Jurkat, Clone E6-1 (cell line): ENCODE measurements at regions not wholly inside any gene's neighbourhood (a gene's known extent, or its start where the extent isn't known, plus 50 kb on each side); places are given as distances from the start of the nearest gene placed in this dataset.

Experiments used
- DNase-seq: peaks from one replicate; pipeline ENCODE4 v3.0.0-alpha.2; 2011; ENCODE audit warnings: low read depth, low spot score
- H3K4me3 ChIP-seq: 2 replicates; pipeline ENCODE4 v1.5.1; 2011; ENCODE audit warnings: mild to moderate bottlenecking, low read length, control low read depth, moderate library complexity

DNA sequence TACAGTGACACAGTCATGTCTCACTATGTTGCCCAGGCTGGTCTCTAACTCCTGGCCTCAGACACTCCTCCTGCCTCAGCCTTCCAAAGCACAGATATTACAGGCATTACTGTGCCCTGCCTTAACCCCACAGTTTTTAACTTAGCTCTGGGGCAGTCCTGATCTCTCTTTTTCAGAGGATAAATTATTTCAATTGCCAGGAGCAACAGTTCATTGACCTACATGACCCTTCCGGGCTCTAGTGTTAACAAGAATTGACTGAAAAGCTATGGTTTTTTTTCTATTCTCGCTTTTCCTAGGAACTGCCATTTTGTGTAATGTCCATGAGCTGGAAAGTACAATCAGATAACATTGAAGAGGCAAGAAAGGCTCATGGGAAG, 92.8 kb downstream of the HNRNPLL start:
- DNase-seq, result no peak
- no peak overlapping the region for H3K4me3 ChIP-seq

DNA sequence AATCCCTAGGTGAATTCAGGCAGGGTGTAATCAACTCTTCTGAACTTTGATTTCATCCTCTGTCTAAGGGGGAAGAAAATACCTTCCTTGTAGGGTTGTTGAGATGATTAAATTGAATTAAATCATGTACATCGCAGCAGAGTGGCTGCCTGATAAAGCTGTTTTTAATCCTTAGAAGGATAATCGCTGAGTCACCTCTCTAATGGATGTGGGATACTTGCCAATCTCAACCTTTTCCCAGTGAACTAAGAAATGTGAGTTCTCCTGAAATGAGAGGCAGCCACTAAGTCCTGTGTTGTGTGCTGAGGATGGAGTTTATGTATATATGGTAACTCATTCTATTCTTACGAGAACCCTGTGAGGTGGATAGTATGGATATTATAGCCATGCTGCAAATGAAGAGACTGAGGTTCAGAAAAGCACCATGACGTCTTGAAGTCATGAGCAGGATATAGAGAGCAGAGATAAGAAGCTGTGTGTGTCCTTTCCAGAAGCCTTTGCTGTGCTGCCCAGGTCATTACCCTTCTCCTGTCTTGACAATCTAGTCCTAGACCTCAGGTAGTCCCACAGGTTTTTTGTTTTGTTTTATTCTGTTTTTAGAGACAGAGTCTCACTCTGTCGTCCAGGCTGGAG, 93.3 kb downstream of the HNRNPLL start:
- DNase-seq, result no peak
- H3K4me3 ChIP-seq, result no peak overlapping the region

DNA sequence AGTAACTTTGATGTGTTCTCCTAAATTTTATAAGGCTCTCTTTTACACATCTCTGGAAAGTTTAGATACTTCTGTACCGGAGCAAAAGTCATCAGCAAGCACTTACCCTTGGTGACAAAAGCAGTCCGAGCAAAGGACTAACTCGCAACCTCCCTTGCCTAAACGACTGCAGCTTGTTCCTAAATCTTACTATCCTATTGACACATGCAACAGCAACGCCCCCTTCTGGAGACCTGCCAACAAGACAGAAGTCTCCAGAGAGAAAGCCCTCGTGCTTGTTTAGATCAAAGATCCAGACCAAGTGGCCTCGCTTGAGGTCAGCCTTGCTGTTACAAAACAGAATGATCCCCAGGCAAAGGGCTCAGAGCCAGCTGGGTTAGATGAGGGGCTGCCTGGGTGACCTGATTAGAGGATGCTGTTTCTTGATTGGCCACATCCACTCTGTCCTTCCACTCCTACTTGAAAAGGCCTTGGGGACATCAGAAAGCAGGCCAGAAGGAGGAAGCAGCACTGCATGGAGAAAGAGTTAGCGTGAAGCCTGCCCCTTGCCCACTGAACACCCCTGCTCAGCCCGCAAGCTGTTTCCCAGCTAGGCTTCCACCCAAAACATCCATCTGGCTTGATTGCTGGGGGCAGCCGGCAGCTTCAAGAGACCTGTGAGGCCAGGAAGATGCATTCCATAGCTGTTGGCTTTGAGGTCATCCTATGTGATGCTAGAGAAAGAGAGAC, 94.3 kb downstream of the HNRNPLL start:
- peak; percentile 70 for DNase-seq
- H3K4me3 ChIP-seq, result no peak overlapping the region

DNA sequence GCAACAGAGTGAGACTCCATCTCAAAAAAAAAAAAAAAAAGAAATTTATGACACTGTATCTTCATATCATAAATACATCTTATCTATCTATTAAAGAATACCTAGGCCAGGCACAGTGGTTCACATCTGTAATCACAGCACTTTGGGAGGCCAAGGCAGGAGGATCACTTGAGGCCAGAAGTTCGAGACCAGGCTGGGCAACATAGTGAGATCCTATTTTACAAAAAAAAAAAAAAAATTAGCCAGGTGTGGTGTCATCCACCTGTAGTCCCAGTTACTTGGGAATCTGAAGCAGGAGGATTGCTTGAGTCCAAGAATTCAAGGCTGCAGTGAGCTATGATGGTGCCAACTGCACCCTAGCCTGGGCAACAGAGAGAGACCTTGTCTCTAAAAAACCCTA, 95.0 kb downstream of the HNRNPLL start:
- no peak overlapping the region for H3K4me3 ChIP-seq
- DNase-seq, result no peak

DNA sequence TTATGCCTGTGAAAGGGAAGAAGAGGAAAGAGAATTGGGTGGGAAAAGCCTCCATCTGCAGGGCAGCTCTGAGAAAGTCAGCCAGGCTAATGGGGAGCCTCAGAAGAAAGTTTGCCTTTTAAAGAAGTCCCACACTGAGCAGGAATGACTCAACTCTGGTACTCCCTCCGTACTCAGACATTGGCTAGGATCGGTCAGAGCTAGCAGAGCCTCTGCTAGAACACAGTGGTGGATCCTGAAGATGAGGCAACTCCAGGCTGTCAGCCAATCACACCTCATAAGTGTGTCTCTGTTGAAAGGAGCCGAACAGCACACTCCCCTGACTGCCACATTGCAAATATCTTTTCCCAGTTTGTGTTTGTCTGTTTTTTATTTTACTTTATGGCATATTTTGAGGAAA, 96.9 kb downstream of the HNRNPLL start:
- DNase-seq, result no peak
- H3K4me3 ChIP-seq, result no peak overlapping the region

DNA sequence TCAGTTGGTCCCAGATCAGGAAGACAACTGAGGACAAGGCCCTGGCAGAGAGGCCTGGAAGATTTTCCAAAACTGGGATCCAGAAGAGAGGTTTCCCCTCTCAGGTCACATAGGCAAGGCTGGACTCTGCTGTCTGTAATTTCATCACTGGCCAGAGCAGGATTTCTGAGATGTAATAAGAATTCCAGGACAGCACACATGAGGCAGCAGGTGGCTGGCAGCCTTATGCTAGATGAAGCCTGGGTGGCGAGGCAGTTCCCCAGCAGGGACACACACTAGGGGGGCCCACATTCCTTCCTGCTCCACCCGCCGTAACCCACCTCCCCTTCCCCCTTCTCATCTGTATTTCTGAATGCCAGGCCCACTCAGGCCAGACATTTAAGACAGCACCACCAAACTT, 98.6 kb downstream of the HNRNPLL start:
- DNase-seq, result no peak
- no peak overlapping the region for H3K4me3 ChIP-seq

DNA sequence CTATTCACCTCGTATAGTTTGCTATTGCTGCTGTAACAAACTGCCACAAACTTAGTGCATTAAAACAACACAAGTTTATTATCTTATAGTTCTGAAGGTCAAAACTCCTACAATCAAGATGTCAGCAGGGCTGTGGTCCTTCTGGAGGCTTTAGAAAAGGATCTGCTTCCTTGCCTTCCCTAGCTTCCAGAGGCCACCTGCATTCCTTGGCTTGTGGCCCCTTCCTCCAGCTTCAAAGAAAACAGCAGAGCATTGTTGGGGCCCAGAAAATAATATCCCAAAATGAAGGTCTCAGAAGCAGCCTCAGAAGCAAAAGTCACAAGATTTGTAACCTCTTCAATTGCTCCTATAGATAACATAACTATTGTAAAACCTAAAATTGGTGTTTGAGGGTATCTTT, 100.6 kb downstream of the HNRNPLL start:
- no peak overlapping the region for H3K4me3 ChIP-seq
- no peak for DNase-seq

DNA sequence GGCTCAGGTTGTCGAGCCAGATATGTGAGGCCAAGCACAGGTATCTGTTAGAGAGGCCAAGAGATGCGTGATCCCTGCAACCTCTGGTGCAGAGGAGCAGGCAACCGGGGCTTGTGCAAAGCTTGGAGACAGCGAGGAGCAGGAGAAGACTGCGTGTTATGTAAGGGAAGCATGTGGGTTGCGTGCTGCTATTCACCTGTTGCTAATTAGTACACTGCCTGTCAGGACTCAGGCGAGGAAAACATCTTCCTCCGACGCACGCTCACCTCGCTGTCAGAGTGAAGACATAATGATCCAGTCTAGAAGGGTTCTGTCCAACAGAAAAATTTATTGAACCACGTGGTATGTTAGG, 102.5 kb downstream of the HNRNPLL start:
- H3K4me3 ChIP-seq, result no peak overlapping the region

DNA sequence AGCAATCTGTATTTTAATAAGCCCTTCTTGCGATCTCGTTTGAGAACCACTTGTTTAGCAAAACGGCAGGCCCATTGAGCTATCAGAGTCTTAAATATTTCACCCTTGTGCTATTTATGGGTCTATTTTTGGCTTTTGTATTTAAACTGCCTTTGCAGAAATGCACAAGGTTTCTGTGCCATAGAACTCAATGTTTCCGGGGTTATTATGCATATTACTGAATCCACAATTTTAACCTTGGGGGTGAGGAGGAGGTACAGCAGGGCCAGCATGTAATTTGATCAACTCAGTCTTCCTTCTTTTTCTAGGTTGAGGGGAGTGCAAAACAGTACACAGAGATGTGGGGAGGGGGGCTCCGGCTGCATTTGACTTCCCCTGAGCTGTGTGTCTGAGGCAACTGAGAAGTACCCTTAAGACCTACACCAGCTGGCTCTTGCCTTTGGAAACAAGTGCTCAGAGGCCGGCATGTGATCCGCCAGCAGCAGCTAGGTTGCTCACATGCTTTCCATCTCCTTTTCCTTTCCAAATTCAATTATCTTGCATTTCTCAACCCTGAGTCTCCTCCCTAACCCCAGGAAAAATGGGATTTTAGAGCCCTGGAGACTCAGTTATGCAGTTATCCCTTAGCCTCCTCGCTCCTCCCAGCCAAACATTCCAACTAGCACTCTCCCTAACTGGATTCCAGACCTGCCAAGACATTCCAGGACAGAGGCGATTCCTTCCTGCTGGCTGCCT, 103.0 kb downstream of the HNRNPLL start:
- no peak for DNase-seq
- H3K4me3 ChIP-seq, result no peak overlapping the region

More for the DNA sequence above, 102.5 kb downstream of the HNRNPLL start:
- DNase-seq, result no peak

DNA sequence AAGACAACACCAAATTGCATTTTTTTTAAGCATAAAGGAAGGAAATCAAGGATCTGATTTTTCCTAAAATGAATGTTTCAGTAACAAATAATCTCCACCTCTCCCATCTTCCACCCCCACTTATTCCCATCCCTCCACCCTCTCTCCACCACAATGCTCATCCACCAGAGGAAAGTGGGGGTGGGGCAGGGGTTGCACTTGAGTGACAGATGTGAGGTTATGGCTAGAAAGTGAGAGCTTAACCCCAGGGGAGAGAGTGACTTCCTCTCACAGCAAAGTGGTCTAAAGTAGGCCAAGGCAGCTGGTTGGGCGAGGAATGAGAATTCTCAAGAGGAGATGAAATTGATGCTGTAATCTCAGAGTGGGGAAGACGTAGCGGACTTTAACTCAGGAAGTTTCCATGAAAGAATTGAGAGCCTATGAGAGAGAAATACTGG, 104.7 kb downstream of the HNRNPLL start:
- peak; percentile 64 for DNase-seq
- no peak overlapping the region for H3K4me3 ChIP-seq

DNA sequence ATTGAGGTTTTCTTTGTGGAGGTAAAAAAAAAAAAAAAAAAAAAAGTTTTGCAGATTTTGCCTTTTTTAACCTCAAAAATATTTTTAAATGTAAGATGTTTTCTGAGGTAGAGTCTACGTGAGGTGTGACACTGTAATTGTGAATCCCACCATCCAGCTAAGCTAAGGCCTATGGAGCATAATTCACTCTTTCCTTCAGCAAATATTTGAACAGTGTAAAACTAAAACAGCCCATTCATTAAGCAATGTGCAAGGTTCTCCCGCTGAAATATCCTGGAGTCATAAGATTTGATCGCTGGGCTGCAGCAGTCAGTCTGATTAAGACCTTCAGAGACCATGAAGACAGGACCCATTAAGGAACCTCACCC, 105.1 kb downstream of the HNRNPLL start:
- no peak for DNase-seq
- H3K4me3 ChIP-seq, result no peak overlapping the region

DNA sequence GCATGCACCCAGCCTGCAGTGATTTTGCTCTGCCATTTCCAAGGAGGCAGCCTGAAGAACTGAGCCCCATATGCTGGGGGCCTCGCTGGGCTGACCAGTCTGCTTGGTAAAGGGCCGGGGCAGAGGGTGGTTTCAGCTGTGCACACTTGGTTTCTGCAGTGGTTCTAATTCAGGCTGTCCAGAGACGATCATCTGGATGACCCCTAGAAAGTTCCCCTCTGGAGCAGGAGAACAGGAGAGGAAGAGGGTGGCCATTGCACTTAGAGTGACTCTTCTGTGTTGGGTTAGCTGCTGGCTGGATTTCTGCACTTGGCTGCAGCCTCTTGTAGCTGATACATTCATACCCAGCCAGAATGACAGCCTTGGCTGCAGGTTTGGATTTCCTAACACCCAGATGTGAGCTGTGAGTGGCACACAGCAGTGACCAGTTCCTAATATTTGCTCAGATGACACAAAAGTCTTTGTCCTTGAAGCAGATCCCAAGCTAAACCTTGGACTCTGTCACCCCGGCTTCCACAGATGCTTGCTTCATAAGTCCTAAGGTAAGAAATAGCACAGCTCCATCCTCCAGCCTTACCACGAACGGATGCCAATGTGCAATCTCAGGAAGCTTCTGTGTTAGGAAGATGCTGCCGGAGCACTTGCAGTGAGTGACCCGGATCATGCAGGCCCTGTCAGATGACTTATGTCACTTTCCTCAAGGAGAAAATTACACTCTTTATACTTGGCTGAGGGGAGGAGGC, 105.6 kb downstream of the HNRNPLL start:
- DNase-seq, result no peak
- H3K4me3 ChIP-seq, result no peak overlapping the region

DNA sequence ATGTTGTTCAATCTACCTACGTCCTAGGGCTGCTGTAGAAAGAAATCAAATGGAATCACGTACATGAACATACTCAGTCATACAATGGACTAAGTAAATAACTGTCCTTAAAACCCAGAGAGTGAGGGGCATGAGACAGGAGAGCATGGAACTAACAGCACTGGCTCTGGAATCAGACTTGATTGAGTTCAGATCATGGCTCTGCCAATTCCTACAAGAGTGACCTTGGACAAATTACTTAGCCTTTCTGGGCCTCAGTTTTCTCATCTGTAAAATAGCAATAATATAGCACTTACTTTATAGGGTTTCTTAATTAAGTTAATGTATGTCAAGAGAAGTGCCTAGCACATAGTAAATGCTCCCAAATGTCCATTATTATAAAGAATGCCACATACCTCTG, 106.8 kb downstream of the HNRNPLL start:
- DNase-seq, result no peak
- no peak overlapping the region for H3K4me3 ChIP-seq

DNA sequence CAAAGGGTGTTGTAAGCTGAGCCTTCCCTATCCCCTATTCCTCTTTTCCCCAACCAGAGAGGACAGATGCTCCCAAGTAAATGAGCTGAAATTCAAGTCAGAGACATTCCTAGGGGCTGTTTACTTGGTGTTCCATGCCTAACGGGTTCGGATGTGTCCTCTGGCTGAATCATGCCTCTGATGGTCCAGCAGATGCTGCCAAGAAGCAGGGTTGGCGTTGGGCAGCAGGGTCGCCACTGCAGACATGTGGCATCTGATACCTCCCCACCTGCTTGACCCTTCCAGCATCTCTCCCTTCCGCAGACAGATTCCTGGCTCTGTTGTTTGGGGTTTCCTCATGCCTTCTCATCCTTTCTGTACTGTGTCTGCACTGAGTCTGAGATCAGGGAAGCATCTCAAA, 108.3 kb downstream of the HNRNPLL start:
- no peak overlapping the region for H3K4me3 ChIP-seq
- DNase-seq, result no peak

DNA sequence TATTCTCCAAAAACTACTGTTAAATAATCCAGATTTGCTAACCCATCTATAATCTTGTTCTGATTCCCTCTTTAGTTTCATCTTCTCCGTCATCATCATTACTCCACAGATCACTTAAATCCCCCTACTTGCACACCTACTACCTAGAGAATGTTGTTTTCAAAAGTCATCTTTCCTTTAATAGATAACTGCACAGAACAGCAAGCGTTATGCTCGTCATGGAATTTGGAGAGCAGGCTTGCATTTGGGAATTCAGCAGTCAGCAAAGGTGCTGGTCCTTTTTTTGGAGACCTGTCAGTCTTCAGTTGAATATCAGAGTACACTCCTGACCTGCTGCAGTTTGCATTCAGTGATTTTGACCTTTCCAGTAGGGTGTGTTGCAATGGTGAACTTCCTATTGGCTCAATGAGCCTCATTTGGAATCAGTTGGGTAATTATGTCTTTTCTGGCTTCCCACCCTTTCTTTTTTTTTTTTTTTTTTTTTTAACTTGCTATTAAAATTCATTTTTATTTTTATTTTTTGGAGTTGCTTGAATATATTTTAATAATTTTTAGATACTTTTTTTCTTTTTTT, 110.6 kb downstream of the HNRNPLL start:
- DNase-seq, result no peak
- no peak overlapping the region for H3K4me3 ChIP-seq

DNA sequence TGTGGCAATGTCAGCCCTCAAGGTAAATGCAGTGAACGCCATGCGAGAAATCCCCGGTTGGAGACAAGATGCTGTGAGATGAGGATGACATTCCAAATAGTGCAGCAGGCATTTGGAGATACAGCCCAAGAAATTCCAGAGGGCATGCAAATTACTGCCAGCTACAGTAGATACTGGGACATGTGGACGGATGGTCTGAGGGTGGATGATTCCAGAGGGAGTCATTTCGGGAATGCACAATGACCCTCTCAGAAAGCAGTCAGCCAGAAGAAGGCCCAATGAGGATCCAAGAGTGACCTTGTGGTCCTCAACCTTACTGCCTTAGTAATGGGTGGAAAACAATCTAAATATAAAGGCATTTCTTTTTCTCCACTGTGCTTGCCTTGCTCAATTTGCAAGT, 111.3 kb downstream of the HNRNPLL start:
- no peak overlapping the region for H3K4me3 ChIP-seq

DNA sequence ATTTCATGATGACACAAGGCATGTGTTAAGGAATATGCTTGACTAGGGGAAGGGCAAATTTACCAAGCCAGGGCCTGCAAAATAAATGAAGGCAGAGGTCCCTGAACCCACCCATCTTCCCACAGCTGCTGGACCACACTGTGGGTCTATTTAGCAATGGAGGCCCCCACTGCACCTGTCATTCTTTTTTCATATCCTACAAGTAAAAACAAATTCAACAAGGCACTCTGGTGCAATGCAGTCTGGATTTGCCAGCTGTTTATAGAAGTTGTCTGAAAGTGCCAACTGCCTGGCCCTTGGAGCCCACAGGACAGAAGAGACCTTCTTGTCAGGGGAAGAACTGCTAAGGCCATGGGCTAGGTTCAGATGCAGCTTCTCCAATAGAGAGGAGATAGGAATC, 112.8 kb upstream of the ATL2 start:
- no peak for DNase-seq
- no peak overlapping the region for H3K4me3 ChIP-seq

More for the DNA sequence above, 111.3 kb downstream of the HNRNPLL start:
- no peak for DNase-seq

DNA sequence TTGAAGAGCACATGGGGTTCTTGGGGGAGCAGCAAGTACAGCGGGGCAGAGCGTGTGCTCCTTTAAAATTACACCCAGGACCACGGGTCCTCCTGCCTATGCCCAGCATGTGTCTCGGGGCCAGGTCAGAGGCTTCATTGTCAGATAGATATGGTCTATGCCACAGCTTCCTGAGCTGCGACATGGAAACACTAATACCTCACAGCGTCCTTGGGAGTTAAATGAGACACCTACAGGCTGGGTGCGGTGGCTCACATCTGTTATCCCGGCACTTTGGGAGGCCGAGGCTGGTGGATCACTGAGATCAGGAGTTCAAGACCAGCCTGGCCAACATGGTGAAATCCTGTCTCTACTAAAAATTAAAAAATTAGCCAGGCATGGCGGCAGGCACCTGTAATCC, 110.8 kb upstream of the ATL2 start:
- no peak overlapping the region for H3K4me3 ChIP-seq
- DNase-seq, result no peak

DNA sequence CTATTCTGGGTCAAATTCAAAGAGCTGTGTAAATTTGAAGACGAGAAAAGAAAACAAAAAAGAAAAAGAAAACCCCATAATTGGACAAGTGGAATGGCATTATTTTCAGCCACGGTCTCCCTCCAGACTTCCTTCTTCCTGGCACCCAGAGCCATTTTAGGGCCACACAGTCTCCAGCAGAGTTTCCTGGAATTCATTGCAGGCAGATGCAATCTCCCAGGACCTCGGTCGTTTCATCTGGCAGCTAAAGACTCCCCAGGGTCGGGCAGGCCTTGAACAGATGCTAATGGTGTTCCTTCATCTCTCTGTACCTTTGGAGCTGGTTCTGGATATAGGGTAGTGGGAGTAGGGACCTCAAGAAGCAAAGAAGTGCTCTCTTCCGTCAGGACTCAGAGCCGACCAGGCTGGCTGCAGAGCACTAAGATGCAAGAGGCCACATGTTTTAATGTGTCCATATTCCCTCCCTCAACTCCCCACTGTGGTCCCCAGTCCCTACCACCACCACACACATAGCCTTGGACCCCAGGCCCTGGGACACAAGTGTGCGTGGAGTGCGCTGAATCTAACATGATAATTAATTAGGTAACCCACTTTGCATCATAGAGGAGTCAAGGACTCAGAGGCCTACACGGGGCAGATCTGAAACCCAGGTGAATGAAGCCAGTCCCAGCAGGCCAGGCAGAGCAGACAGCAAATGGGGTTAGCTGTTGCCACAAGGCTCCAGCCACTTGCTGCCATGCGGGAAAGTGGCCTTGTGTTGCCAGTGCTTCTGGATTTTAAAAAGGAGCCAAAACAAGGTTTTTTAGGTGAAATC, 109.3 kb upstream of the ATL2 start:
- no peak overlapping the region for H3K4me3 ChIP-seq
- no peak for DNase-seq
